ENCODE measurements at regions not wholly inside any gene's neighbourhood (a gene's known extent, or its start where the extent isn't known, plus 50 kb on each side); places are given as distances from the start of the nearest gene placed in this dataset.

DNA sequence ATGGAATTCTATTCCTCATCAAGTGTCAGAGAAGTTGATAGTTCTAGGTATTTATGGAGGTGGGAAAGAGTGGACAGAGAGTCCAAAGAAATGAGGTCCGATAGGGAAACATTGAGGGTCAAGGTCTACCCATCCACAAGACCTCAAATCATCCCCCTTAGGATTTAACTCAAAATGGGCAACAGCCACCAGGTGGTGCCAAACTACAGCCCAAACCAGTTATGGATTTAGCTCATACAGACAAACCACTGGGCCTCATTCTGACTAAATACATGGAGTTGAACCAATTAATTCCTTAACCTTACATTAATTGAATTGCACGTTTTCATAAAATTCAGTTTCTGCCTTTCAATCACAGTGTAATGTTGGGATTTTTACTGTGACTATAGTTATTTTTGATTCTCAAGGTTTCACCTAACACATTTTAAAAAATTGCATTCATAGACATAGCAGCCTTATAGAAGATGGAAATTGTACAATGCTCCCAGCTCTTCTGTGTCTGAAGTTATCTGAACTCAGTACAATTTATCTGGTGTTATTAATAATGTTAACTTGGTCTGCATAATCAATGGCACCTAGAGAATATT, 98.2 kb upstream of the HNMT start:
- Histone ChIP-seq H3K4me3 (ENCODE audit: low read depth, low read length) (no peak overlapping the region), H3K4me1 (no peaks in the 10 kb centered on the region), H3K4me2 (ENCODE audit: low read length) (no peak overlapping the region), H3K9me3 (ENCODE audit: control insufficient read depth, low read length) (no peaks in the 10 kb centered on the region), H3K27ac (no peak overlapping the region), H2AFZ (no peak overlapping the region), H3K36me3 (ENCODE audit: control insufficient read depth, insufficient read depth, low read length) (no peaks in the 10 kb centered on the region), H3K79me2 (no peaks in the 10 kb centered on the region), H3K27me3 (ENCODE audit: control insufficient read depth, insufficient read depth, low read length) (no peaks in the 10 kb centered on the region), H3K9ac (no peak overlapping the region)
- peak; percentile 45 for TF ChIP-seq CTCF (IDR thresholded peaks at IDR 0.05)

- no peaks in the 10 kb centered on the region for H3K9me3 ChIP-seq (ENCODE audit: control insufficient read depth, low read length)
- H3K4me2 ChIP-seq (ENCODE audit: low read length) = no peak overlapping the region
- no peak overlapping the region for H2AFZ ChIP-seq
- no peaks in the 10 kb centered on the region for H3K36me3 ChIP-seq (ENCODE audit: control insufficient read depth, insufficient read depth, low read length)
- H3K27ac ChIP-seq = no peak overlapping the region
- no peaks in the 10 kb centered on the region for H3K27me3 ChIP-seq (ENCODE audit: control insufficient read depth, insufficient read depth, low read length)
- H3K4me3 ChIP-seq (ENCODE audit: low read depth, low read length) = no peak overlapping the region
- H3K4me1 ChIP-seq = no peaks in the 10 kb centered on the region
- no peak overlapping the region for H3K9ac ChIP-seq
- no peak for TF ChIP-seq CTCF (IDR thresholded peaks at IDR 0.05)
- H3K79me2 ChIP-seq = no peaks in the 10 kb centered on the region
Measured at GRCh38 chr2:137870682-137871081, 93.6 kb upstream of the HNMT start.

GRCh38 chr2:137872577-137872976, 91.7 kb upstream of the HNMT start:
- H3K27me3 ChIP-seq (ENCODE audit: control insufficient read depth, insufficient read depth, low read length) = no peaks in the 10 kb centered on the region

DNA sequence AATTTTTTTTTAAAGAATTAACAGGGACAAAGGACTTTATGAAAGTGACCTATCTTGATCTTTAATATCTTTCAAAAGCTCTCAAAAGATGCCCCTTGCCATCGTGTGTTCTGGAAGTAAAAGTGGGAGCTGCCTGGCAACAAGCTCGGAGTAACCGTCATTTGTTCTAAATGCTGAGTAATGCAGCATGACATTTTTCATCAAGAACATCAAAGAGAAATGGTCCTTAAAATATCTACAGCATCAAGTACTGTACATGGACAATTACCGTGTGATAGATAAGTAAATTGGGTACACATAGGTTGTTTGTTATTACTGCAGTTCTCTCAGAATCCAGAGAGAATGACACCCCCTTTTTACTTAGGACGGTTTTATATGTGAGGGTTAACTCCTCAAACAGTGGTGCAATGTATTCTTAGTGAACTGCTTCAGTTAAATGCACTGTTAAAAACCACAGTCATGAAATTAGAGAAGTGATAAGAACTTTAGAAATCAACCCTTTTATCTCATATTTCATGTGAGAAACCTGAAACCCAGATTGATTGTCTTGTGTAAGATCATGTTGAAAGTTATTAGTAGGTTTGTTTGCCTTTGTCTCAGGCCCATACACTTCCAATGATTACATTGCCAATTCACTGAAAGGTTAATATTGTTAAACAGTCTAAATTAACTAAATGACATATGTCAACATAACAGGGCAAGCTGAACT, 90.6 kb upstream of the HNMT start:
- Histone ChIP-seq H3K4me2 (ENCODE audit: low read length) (no peak overlapping the region), H3K27ac (no peak overlapping the region)
- no peak for TF ChIP-seq CTCF (IDR thresholded peaks at IDR 0.05)

More at GRCh38 chr2:137872577-137872976, 91.7 kb upstream of the HNMT start:
- no peaks in the 10 kb centered on the region for H3K79me2 ChIP-seq
- H3K4me2 ChIP-seq (ENCODE audit: low read length) = no peak overlapping the region
- H3K4me1 ChIP-seq = no peaks in the 10 kb centered on the region
- no peaks in the 10 kb centered on the region for H3K9me3 ChIP-seq (ENCODE audit: control insufficient read depth, low read length)
- no peak overlapping the region for H3K27ac ChIP-seq
- no peak for TF ChIP-seq CTCF (IDR thresholded peaks at IDR 0.05)
- no peak overlapping the region for H3K4me3 ChIP-seq (ENCODE audit: low read depth, low read length)
- H3K9ac ChIP-seq = no peak overlapping the region
- no peaks in the 10 kb centered on the region for H3K36me3 ChIP-seq (ENCODE audit: control insufficient read depth, insufficient read depth, low read length)
- no peak overlapping the region for H2AFZ ChIP-seq

DNA sequence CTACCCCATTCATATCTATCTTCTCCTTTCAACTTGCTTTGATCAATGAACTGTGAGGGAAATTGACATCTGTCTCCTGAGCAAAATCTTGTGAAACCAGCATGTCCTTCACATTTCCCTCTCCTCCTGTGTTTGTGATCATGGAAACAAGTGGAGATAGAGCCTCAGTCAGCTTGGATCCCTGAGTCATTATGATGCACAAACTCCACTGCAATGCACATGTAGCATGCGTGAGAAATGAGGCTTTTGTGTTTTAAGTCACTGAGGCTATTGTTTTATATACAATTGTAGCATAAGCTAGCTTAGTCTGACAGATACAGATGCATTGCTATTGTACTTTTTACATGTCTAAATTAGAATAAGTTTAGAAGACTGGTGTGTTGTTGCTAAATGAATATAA, 85.2 kb upstream of the HNMT start:
- Histone ChIP-seq H3K4me2 (ENCODE audit: low read length) (no peak overlapping the region), H3K27ac (no peak overlapping the region), H3K9ac (no peak overlapping the region), H3K36me3 (ENCODE audit: control insufficient read depth, insufficient read depth, low read length) (no peaks in the 10 kb centered on the region), H3K27me3 (ENCODE audit: control insufficient read depth, insufficient read depth, low read length) (no peaks in the 10 kb centered on the region), H2AFZ (no peak overlapping the region), H3K9me3 (ENCODE audit: control insufficient read depth, low read length) (no peaks in the 10 kb centered on the region), H3K4me3 (ENCODE audit: low read depth, low read length) (no peak overlapping the region), H3K79me2 (no peaks in the 10 kb centered on the region), H3K4me1 (no peaks in the 10 kb centered on the region)
- TF ChIP-seq CTCF (IDR thresholded peaks at IDR 0.05) = no peak

More for the DNA sequence above, 90.6 kb upstream of the HNMT start:
- no peaks in the 10 kb centered on the region for H3K4me1 ChIP-seq
- no peaks in the 10 kb centered on the region for H3K79me2 ChIP-seq
- H3K4me3 ChIP-seq (ENCODE audit: low read depth, low read length) = no peak overlapping the region
- no peaks in the 10 kb centered on the region for H3K36me3 ChIP-seq (ENCODE audit: control insufficient read depth, insufficient read depth, low read length)
- H2AFZ ChIP-seq = no peak overlapping the region
- H3K9me3 ChIP-seq (ENCODE audit: control insufficient read depth, low read length) = no peaks in the 10 kb centered on the region
- no peaks in the 10 kb centered on the region for H3K27me3 ChIP-seq (ENCODE audit: control insufficient read depth, insufficient read depth, low read length)
- no peak overlapping the region for H3K9ac ChIP-seq

All from parathyroid adenoma (tissue), 2 donors.